BJ (cell line): ENCODE measurements at regions not wholly inside any gene's neighbourhood (a gene's known extent, or its start where the extent isn't known, plus 50 kb on each side); places are given as distances from the start of the nearest gene placed in this dataset.
"Not testable (repeated sequence)": the region's sequence is repeated elsewhere in the genome, so short reads cannot be mapped to it uniquely, and the experiment has no call there.

ENCODE experiments used
- CTCF ChIA-PET: fragments of 350-600 bp; formaldehyde crosslinking; extraction: SDS; loops from one replicate; lab custom pipeline; 2021; ENCODE audit warnings: antibody characterized with exemption, inconsistent platforms; lab: Yijun Ruan, JAX
- POLR2A ChIA-PET: fragments of 300-600 bp; sonication (Branson Sonifier 250); formaldehyde crosslinking; extraction: SDS; loops from one replicate; lab custom pipeline; 2021; ENCODE audit warnings: antibody characterized with exemption; lab: Charles Lee
- DNase-seq: peaks from one replicate; pipeline ENCODE4 v3.0.0-alpha.2; 2011; ENCODE audit warnings: low read depth
- H3K27me3 ChIP-seq: 2 replicates; pipeline ENCODE4 v1.6.0; 2011; ENCODE audit warnings: low read length; ENCODE audit not compliant: control insufficient read depth, insufficient read depth
- H3K36me3 ChIP-seq: 2 replicates; pipeline ENCODE4 v1.5.1; 2011; ENCODE audit warnings: low read length; ENCODE audit not compliant: control insufficient read depth, insufficient read depth
- H3K4me3 ChIP-seq: 2 replicates; pipeline ENCODE4 v1.5.1; 2011; ENCODE audit warnings: low read depth, mild to moderate bottlenecking, control low read depth, low read length
- TF ChIP-seq, protein P1 (sequence below): IDR thresholded peaks from 2 replicates; pipeline ENCODE4 v1.5.1; 2011; ENCODE audit warnings: low read depth, mild to moderate bottlenecking, control low read depth, inconsistent platforms, low read length, moderate library complexity; ENCODE audit not compliant: insufficient read depth

DNA sequence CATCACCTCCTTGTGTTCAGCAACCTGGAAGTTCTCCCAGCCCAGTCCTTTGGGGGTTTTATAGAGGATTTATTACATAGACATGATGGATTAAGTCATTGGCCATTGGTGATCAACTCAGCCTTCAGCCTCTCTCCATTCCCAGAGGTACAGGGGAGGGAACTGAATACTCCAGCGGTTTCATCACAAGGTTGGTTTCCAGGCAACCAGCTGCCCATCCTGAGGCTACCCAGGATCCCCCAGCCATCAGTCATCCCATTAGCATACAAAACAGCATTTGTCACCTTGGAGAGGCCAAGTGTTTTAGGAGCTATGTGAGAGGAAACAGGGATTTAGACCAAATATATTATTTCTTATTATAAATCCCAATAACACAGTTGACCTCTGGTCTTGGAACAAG is 584.8 kb upstream of the NRP1 start:
- no peak for DNase-seq
- Histone ChIP-seq H3K36me3 (no peaks in the 10 kb centered on the region), H3K4me3 (no peak overlapping the region), H3K27me3 (peaks cover 3% of the 10 kb centered on the region; the same call in 1 of the 2 replicates)
- ChIA-PET POLR2A (no interaction called here), CTCF (no interaction called here)
- TF ChIP-seq, protein P1, sequence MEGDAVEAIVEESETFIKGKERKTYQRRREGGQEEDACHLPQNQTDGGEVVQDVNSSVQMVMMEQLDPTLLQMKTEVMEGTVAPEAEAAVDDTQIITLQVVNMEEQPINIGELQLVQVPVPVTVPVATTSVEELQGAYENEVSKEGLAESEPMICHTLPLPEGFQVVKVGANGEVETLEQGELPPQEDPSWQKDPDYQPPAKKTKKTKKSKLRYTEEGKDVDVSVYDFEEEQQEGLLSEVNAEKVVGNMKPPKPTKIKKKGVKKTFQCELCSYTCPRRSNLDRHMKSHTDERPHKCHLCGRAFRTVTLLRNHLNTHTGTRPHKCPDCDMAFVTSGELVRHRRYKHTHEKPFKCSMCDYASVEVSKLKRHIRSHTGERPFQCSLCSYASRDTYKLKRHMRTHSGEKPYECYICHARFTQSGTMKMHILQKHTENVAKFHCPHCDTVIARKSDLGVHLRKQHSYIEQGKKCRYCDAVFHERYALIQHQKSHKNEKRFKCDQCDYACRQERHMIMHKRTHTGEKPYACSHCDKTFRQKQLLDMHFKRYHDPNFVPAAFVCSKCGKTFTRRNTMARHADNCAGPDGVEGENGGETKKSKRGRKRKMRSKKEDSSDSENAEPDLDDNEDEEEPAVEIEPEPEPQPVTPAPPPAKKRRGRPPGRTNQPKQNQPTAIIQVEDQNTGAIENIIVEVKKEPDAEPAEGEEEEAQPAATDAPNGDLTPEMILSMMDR = no peak

DNA sequence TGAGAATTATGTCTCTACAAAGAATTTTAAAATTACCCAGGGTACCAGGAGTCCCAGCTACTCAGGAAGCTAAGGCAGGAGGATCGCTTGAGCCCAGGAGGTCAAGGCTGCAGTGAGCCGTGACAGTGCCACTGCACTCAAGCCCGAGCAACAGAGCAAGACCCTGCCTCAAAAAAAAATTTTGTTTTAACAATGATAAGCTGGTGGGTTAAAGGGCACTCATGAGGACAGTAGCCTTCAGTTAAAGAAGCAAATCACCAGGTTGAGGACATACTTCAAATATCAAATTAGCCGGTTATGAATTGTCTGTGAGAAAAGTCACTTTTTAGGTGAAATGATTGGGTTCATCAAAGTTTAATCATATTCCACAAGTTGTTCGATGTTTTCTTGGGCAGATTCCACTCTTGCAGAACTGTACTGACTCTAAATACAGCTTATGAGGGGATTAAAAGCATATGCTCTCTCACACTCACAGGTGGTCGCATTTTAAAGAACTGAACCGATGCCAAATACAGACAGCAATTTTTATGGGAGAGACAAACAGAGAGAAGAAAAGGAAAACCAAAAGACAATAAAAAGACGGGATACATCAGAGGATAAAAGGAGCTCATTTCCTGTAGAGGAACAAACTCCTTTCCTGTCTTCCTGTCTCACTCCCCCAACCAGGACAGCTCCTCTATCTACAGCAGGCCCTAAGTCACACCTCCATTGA is 582.8 kb upstream of the NRP1 start:
- ChIA-PET CTCF (interaction anchor here (0.9 kb wide), 1 partner anchor 13 kb away, joined by 3 read pairs; no protein-coding TSS in a partner anchor), POLR2A (no interaction called here)
- H3K27me3 ChIP-seq = peaks cover 3% of the 10 kb centered on the region; the same call in 1 of the 2 replicates
- TF ChIP-seq, protein P1 = no peak
- H3K36me3 ChIP-seq = no peaks in the 10 kb centered on the region
- no peak overlapping the region for H3K4me3 ChIP-seq
- DNase-seq = no peak

DNA sequence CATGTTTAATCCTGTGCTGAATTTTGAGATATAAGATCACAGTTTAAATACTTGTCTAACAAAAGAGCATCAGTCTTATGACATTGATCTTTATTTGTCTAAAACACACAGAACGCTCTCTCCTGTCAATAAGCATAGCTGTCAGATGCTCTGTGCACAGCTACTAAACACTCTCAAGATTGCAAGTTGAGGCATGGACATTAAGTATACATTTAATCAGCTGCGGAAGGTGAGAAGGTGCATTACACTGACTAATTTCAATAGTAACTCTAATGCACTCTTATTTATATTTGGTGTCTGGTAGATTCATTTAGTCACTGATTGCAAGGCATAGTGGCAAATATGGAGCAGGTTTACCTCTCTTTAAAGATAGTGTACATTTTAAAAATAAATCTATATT is 580.3 kb upstream of the NRP1 start:
- POLR2A ChIA-PET = no interaction called here
- Histone ChIP-seq H3K36me3 (no peaks in the 10 kb centered on the region), H3K27me3 (peaks cover 3% of the 10 kb centered on the region; the same call in 1 of the 2 replicates), H3K4me3 (no peak overlapping the region)
- DNase-seq = no peak
- TF ChIP-seq, protein P1 = no peak
- CTCF ChIA-PET = no interaction called here

DNA sequence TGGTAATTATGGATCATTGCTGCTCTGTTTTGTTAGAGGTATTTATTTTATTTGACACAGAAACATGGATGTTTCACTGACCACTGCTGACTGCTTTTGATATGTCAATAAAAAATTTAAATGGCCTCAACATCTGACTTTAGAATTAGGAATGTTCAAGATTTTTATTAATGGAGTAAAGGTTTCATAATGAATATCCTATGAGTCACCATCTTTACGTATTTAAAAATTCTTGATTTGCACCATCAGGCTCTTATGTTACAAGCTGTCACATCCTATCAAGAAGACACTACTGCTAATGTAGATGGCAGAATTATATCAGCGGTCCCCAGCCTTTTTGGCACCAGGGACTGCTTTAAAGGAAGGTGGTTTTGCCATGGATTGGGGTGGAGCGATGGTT is 578.7 kb upstream of the NRP1 start:
- no peak for DNase-seq
- POLR2A ChIA-PET = no interaction called here
- CTCF ChIA-PET = no interaction called here
- Histone ChIP-seq H3K36me3 (no peaks in the 10 kb centered on the region), H3K27me3 (0 out of 2 replicates have a peak, but pooled peaks cover 1% of the 10 kb centered on the region), H3K4me3 (no peak overlapping the region)
- TF ChIP-seq, protein P1 = no peak

DNA sequence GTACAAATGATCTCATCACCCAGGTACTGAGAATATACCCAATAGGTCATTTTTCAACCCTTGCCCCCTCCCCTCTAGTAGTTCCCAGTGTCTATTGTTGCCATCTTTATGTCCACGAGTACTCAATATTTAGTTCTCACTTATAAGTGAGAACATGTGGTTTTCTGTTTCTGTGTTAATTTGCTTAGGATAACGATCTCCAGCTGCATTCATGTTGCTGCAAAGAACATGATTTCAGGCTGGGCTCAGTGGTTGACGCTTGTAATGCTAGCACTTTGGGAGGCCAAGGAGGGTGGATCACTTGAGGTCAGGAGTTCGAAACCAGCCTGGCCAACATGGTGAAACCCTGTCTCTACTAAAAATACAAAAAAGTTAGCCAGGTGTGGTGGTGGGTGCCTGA is 575.0 kb upstream of the NRP1 start:
- H3K4me3 ChIP-seq, POLR2A ChIA-PET, CTCF ChIA-PET, DNase-seq, H3K36me3 ChIP-seq, H3K27me3 ChIP-seq: not testable (repeated sequence)
